Spleen (tissue), 11 donors: ENCODE measurements at regions not wholly inside any gene's neighbourhood (a gene's known extent, or its start where the extent isn't known, plus 50 kb on each side); places are given as distances from the start of the nearest gene placed in this dataset.

Experiments
- DNase-seq: peaks from one replicate; pipeline ENCODE4 v3.0.0-alpha.2; 2020
- H3K27ac ChIP-seq, 8 donors: fragments of 200-600 bp; sonication (generic) in 7 of 8; 1 replicate in 4 of 8; 2 replicates in 4 of 8; pipeline versions ENCODE4 v1.5.0 to v1.8.0; 2016 to 2021; ENCODE audit warnings: inconsistent platforms in 4 of 8, mild to moderate bottlenecking in 4 of 8, moderate library complexity in 1 of 8
- H3K27me3 ChIP-seq, 7 donors: fragments of 200-600 bp; sonication (generic) in 6 of 7; replicated peaks in 1 of 7; 1 replicate in 4 of 7; 2 replicates in 3 of 7; pipeline versions ENCODE4 v1.5.0 to v1.8.0; 2016 to 2021; ENCODE audit warnings: inconsistent platforms in 3 of 7, mild to moderate bottlenecking in 1 of 7
- H3K36me3 ChIP-seq, 6 donors: fragments of 200-600 bp; sonication (generic) in 5 of 6; 1 replicate in 4 of 6; 2 replicates in 2 of 6; pipeline versions ENCODE4 v1.5.0 to v1.8.0; 2016 to 2021; ENCODE audit warnings: inconsistent platforms in 2 of 6
- H3K4me1 ChIP-seq, 6 donors: fragments of 200-600 bp; sonication (generic) in 5 of 6; 1 replicate in 3 of 6; 2 replicates in 3 of 6; pipeline versions ENCODE4 v1.5.0 to v1.8.0; 2016 to 2021; ENCODE audit warnings: inconsistent platforms in 3 of 6
- H3K4me3 ChIP-seq, 8 donors: fragments of 200-600 bp; sonication (generic) in 7 of 8; 1 replicate in 4 of 8; 2 replicates in 4 of 8; pipeline versions ENCODE4 v1.5.0 to v1.8.0; 2016 to 2021; ENCODE audit warnings: inconsistent platforms in 4 of 8, mild to moderate bottlenecking in 4 of 8, moderate library complexity in 2 of 8
- H3K9me3 ChIP-seq, 8 donors: fragments of 200-600 bp; sonication (generic) in 7 of 8; 1 replicate in 4 of 8; 2 replicates in 4 of 8; pipeline versions ENCODE4 v1.5.0 to v1.8.0; 2016 to 2021; ENCODE audit warnings: inconsistent platforms in 4 of 8
- POLR2A ChIP-seq, 3 donors: fragments of 450-650 bp; IDR thresholded peaks; one replicate each; pipeline ENCODE4 v1.5.1; 2017; ENCODE audit warnings: antibody characterized with exemption in 3 of 3, mild to moderate bottlenecking in 1 of 3
- POLR2AphosphoS5 ChIP-seq, 3 donors: sonication (generic); formaldehyde crosslinking; IDR thresholded peaks; one replicate each; pipeline ENCODE4 v1.5.1; 2017; ENCODE audit warnings: antibody characterized with exemption in 3 of 3
- WGBS, 5 donors: extraction: QIAGEN DNeasy Blood & Tissue Kit in 3 of 5; methylation state at CpG; one replicate each; pipeline versions ENCODE4 v1.1.5 to v1.1.7; 2013 to 2018; 5-methylcytosine and 5-hydroxymethylcytosine counted together
- intact Hi-C: fragments of 100-400 bp; cut with DNase I; formaldehyde crosslinking; loops from one replicate; pipeline ENCODE4 v1.15.0; 2023; ENCODE audit warnings: low total_unique reads
- TF ChIP-seq, protein P1 (sequence below), 11 experiments: fragments of 200-600 bp in 7 of 11; fragments of 450-650 bp in 4 of 11; sonication (generic) in 4 of 11; IDR thresholded peaks in 8 of 11; conservative IDR thresholded peaks in 3 of 11; 1 replicate in 7 of 11; 2 replicates in 4 of 11; pipeline versions ENCODE4 v1.4.0 to v1.8.0; 2016 to 2021; ENCODE audit warnings: antibody characterized with exemption in 11 of 11, inconsistent platforms in 4 of 11, mild to moderate bottlenecking in 1 of 11
- donor health status: healthy with polysubstance abuse.
- donor health status: DM: no; HTN: no; CAD: no; lungs with moderate emphysema.
- donor health status: DM: no; HTN: no; CAD: no.
- donor health status: Bipolar disorder and iron deficiency.
- donor health status: healthy.
- donor health status: DM: no; HTN: no; CAD: no.
- donor health status: DM: yes; HTN: yes; CAD: no.

GRCh38 chr5:133739181-133739780 is 126.9 kb upstream of the FSTL4 start:
- no peak overlapping the region for H3K27ac ChIP-seq
- H3K4me3 ChIP-seq: no peak overlapping the region
- no peaks in the 10 kb centered on the region for H3K36me3 ChIP-seq
- peaks cover 0 to 4% (median 0%) of the 10 kb centered on the region in 7 donors for H3K27me3 ChIP-seq
- 83 to 96% (median 91%) methylated on average over 10 of the region's 10 CpGs for whole genome bisulfite sequencing, 5 donors
- intact Hi-C loops: no loop called here
- no peaks in the 10 kb centered on the region for H3K9me3 ChIP-seq
- DNase-seq: no peak
- no peak for TF ChIP-seq POLR2A (IDR thresholded peaks at IDR 0.05)
- no peaks in the 10 kb centered on the region for H3K4me1 ChIP-seq

DNA sequence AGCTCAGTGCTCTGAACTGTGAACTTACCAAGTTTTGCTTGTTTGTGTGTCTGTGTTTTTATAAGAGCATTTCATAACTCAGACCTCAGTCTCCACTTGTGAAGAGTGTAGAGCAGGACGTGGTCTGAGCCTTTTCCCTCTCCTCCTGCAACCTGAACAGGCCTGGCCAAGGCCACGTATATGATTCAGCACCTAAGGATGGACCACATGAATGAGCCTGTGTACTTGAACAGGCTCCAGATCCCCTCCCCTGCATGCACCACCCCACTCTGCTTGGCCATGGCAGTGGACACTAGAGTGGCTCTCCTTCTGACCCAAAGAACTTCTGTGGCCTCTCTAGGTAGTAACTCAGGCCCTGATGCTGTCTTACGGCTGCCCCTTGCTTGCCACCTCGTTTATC is 125.9 kb upstream of the FSTL4 start:
- Histone ChIP-seq H3K9me3 (no peaks in the 10 kb centered on the region), H3K27me3 (peaks cover 0 to 4% (median 0%) of the 10 kb centered on the region in 7 donors), H3K4me1 (no peaks in the 10 kb centered on the region), H3K4me3 (no peak overlapping the region), H3K36me3 (no peaks in the 10 kb centered on the region), H3K27ac (no peak overlapping the region)
- intact Hi-C loops: no loop called here
- TF ChIP-seq POLR2AphosphoS5 (IDR thresholded peaks at IDR 0.05) (no peak), POLR2A (IDR thresholded peaks at IDR 0.05) (no peak)
- TF ChIP-seq, protein P1, sequence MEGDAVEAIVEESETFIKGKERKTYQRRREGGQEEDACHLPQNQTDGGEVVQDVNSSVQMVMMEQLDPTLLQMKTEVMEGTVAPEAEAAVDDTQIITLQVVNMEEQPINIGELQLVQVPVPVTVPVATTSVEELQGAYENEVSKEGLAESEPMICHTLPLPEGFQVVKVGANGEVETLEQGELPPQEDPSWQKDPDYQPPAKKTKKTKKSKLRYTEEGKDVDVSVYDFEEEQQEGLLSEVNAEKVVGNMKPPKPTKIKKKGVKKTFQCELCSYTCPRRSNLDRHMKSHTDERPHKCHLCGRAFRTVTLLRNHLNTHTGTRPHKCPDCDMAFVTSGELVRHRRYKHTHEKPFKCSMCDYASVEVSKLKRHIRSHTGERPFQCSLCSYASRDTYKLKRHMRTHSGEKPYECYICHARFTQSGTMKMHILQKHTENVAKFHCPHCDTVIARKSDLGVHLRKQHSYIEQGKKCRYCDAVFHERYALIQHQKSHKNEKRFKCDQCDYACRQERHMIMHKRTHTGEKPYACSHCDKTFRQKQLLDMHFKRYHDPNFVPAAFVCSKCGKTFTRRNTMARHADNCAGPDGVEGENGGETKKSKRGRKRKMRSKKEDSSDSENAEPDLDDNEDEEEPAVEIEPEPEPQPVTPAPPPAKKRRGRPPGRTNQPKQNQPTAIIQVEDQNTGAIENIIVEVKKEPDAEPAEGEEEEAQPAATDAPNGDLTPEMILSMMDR (IDR thresholded peaks at IDR 0.05 in 8 of 11, conservative IDR thresholded peaks at IDR 0.05 in 3 of 11): no peak
- no peak for DNase-seq
- 49 to 82% (median 60%) methylated on average over 4 of the region's 4 CpGs for WGBS, 5 donors

GRCh38 chr5:133736512-133736911 is 124.2 kb upstream of the FSTL4 start:
- Histone ChIP-seq H3K27ac (no peak overlapping the region), H3K4me1 (no peaks in the 10 kb centered on the region), H3K36me3 (no peaks in the 10 kb centered on the region), H3K4me3 (no peak overlapping the region), H3K9me3 (no peaks in the 10 kb centered on the region), H3K27me3 (no peaks in the 10 kb centered on the region)
- intact Hi-C loops: no loop called here
- TF ChIP-seq POLR2A (IDR thresholded peaks at IDR 0.05) (no peak), POLR2AphosphoS5 (IDR thresholded peaks at IDR 0.05) (no peak)
- TF ChIP-seq, protein P1 (IDR thresholded peaks at IDR 0.05 in 8 of 11, conservative IDR thresholded peaks at IDR 0.05 in 3 of 11): no peak
- WGBS, 5 donors: 63 to 85% (median 77%) methylated on average over 5 of the region's 5 CpGs
- no peak for DNase-seq

GRCh38 chr5:133735346-133735745 is 123.0 kb upstream of the FSTL4 start:
- TF ChIP-seq POLR2A (IDR thresholded peaks at IDR 0.05) (no peak), POLR2AphosphoS5 (IDR thresholded peaks at IDR 0.05) (no peak)
- TF ChIP-seq, protein P1 (IDR thresholded peaks at IDR 0.05 in 8 of 11, conservative IDR thresholded peaks at IDR 0.05 in 3 of 11): no peak
- peaks cover 0 to 2% (median 0%) of the 10 kb centered on the region in 8 donors for H3K9me3 ChIP-seq
- 67 to 74% (median 68%) methylated on average over 9 of the region's 9 CpGs for WGBS, 5 donors
- H3K27ac ChIP-seq: no peak overlapping the region
- no peak overlapping the region for H3K4me3 ChIP-seq
- H3K27me3 ChIP-seq: no peaks in the 10 kb centered on the region
- H3K36me3 ChIP-seq: no peaks in the 10 kb centered on the region
- intact Hi-C loops: no loop called here
- H3K4me1 ChIP-seq: no peaks in the 10 kb centered on the region
- DNase-seq: no peak
